B cell (primary cell): ENCODE measurements at regions not wholly inside any gene's neighbourhood (a gene's known extent, or its start where the extent isn't known, plus 50 kb on each side); places are given as distances from the start of the nearest gene placed in this dataset.

Experiments used
- ATAC-seq: fragments of 200-7000 bp; cut with Tn5 transposase; one replicate; pipeline ENCODE4 v1.10.0; 2021; ENCODE audit warnings: low read depth, mild to moderate bottlenecking, moderate number of reproducible peaks, moderate library complexity
- CTCF ChIA-PET: fragments of 350-600 bp; sonication (Branson Sonifier 250); formaldehyde crosslinking; loops from one replicate; lab custom pipeline; 2021; ENCODE audit warnings: antibody characterized with exemption, inconsistent platforms; lab: Charles Lee
- POLR2A ChIA-PET: fragments of 350-600 bp; sonication (Branson Sonifier 250); formaldehyde crosslinking; loops from one replicate; lab custom pipeline; 2021; ENCODE audit warnings: antibody characterized with exemption; lab: Charles Lee
- DNase-seq: peaks from one replicate; pipeline ENCODE4 v3.0.0; 2013
- H2AFZ ChIP-seq: 2 replicates; pipeline ENCODE4 v1.6.1; 2012; ENCODE audit warnings: mild to moderate bottlenecking, low read depth, low read length; ENCODE audit not compliant: insufficient read depth, poor library complexity, severe bottlenecking
- H3K27ac ChIP-seq, 2 donors: 1 replicate in 1 of 2; 2 replicates in 1 of 2; pipeline ENCODE4 v1.5.1; 2012 to 2013; ENCODE audit warnings: low read length in 2 of 2, mild to moderate bottlenecking in 2 of 2, moderate library complexity in 1 of 2
- H3K27me3 ChIP-seq, 4 experiments: fragments of 200-600 bp in 1 of 4; sonication (generic) in 1 of 4; replicated peaks in 1 of 4; 1 replicate in 2 of 4; 2 replicates in 2 of 4; pipeline versions ENCODE4 v1.6.1 to v1.7.0; 2013 to 2016; ENCODE audit warnings: low read length in 3 of 4, mild to moderate bottlenecking in 2 of 4, mixed read lengths in 1 of 4, moderate library complexity in 1 of 4; ENCODE audit not compliant: insufficient read depth in 4 of 4, control insufficient read depth in 3 of 4; ENCODE audit errors: control extremely low read depth in 1 of 4
- H3K36me3 ChIP-seq, 2 experiments: replicated peaks in 1 of 2; 1 replicate in 1 of 2; 2 replicates in 1 of 2; pipeline versions ENCODE4 v1.6.1 to v1.7.1; 2013; ENCODE audit warnings: low read length in 1 of 2; ENCODE audit not compliant: insufficient read depth in 2 of 2, control insufficient read depth in 1 of 2; ENCODE audit errors: control extremely low read depth in 1 of 2, extremely low read depth in 1 of 2
- H3K4me1 ChIP-seq, 2 donors: fragments of 200-600 bp in 1 of 2; sonication (generic) in 1 of 2; 1 replicate in 1 of 2; 2 replicates in 1 of 2; pipeline versions ENCODE4 v1.5.1 to v1.6.1; 2013 to 2017; ENCODE audit warnings: low read length in 2 of 2; ENCODE audit not compliant: control insufficient read depth in 2 of 2, insufficient read depth in 2 of 2
- H3K4me2 ChIP-seq: replicated peaks from 2 replicates; pipeline ENCODE3; 2012; ENCODE audit warnings: mild to moderate bottlenecking, low read depth, low read length; ENCODE audit not compliant: poor library complexity, severe bottlenecking
- H3K4me3 ChIP-seq, 5 experiments: fragments of 200-600 bp in 1 of 5; sonication (generic) in 1 of 5; 1 replicate in 3 of 5; 2 replicates in 2 of 5; pipeline versions ENCODE4 v1.5.1 to v1.7.0; 2011 to 2016; ENCODE audit warnings: low read length in 4 of 5, mild to moderate bottlenecking in 4 of 5, low read depth in 2 of 5, control low read depth in 1 of 5, moderate library complexity in 1 of 5; ENCODE audit not compliant: insufficient read depth in 1 of 5; ENCODE audit errors: control extremely low read depth in 1 of 5, extremely low read depth in 1 of 5
- H3K79me2 ChIP-seq: fragments of 200-600 bp; sonication (generic); one replicate; pipeline ENCODE4 v1.6.0; 2016; ENCODE audit warnings: low read length; ENCODE audit not compliant: control insufficient read depth, insufficient read depth
- H3K9ac ChIP-seq: fragments of 200-600 bp; sonication (generic); 2 replicates; pipeline ENCODE4 v1.6.1; 2017; ENCODE audit warnings: mild to moderate bottlenecking, low read length, moderate library complexity
- H3K9me3 ChIP-seq, 3 donors: one replicate each; pipeline versions ENCODE4 v1.6.1 to v1.7.1; 2013; ENCODE audit warnings: low read length in 2 of 3; ENCODE audit not compliant: control insufficient read depth in 2 of 3, insufficient read depth in 1 of 3; ENCODE audit errors: control extremely low read depth in 1 of 3
- H4K20me1 ChIP-seq: 2 replicates; pipeline ENCODE4 v1.6.0; 2012; ENCODE audit warnings: mild to moderate bottlenecking, low read length; ENCODE audit not compliant: insufficient read depth, control insufficient read depth, poor library complexity, severe bottlenecking
- H3K27ac Mint-ChIP-seq: one replicate; pipeline ENCODE4 v1.8.0; 2021; ENCODE audit warnings: mixed read lengths
- H3K27me3 Mint-ChIP-seq: one replicate; pipeline ENCODE4 v1.8.0; 2021; ENCODE audit warnings: mixed read lengths
- H3K4me1 Mint-ChIP-seq: one replicate; pipeline ENCODE4 v1.8.0; 2021; ENCODE audit warnings: mixed read lengths
- H3K4me3 Mint-ChIP-seq: one replicate; pipeline ENCODE4 v1.8.0; 2021; ENCODE audit warnings: mixed read lengths
- H3K9me3 Mint-ChIP-seq: one replicate; pipeline ENCODE4 v1.8.0; 2022; ENCODE audit warnings: mixed read lengths; ENCODE audit not compliant: insufficient read depth
- EZH2 ChIP-seq: IDR thresholded peaks from 2 replicates; pipeline ENCODE4 v1.6.1; 2012; ENCODE audit warnings: borderline replicate concordance, low read depth, mild to moderate bottlenecking, moderate library complexity, low read length; ENCODE audit not compliant: insufficient read depth, poor library complexity, severe bottlenecking
- WGBS: methylation state at CpG from one replicate; pipeline ENCODE4 v1.1.5; 2013; ENCODE audit warnings: missing lambda C conversion rate; ENCODE audit not compliant: insufficient coverage; 5-methylcytosine and 5-hydroxymethylcytosine counted together
- intact Hi-C: fragments of 100-400 bp; cut with micrococcal nuclease; formaldehyde crosslinking; loops from one replicate; pipeline ENCODE4 v1.10.0; 2022
- TF ChIP-seq, protein P1 (sequence below): fragments of 200-600 bp; IDR thresholded peaks from one replicate; pipeline ENCODE4 v1.8.0; 2022; ENCODE audit warnings: antibody characterized with exemption, mild to moderate bottlenecking

- Histone ChIP-seq H3K9ac (no peak overlapping the region), H3K4me1 (no peaks in the 10 kb centered on the region), H3K36me3 (no peaks in the 10 kb centered on the region), H3K9me3 (peaks cover 0 to 3% (median 0%) of the 10 kb centered on the region in 3 donors), H4K20me1 (no peaks in the 10 kb centered on the region), H3K27me3 (no peaks in the 10 kb centered on the region), H3K4me3 (no peak overlapping the region), H3K79me2 (no peaks in the 10 kb centered on the region), H2AFZ (no peak overlapping the region), H3K27ac (no peak overlapping the region), H3K4me2 (no peak overlapping the region)
- POLR2A ChIA-PET = no interaction called here
- Mint-ChIP-seq H3K4me3 (no peak overlapping the region), H3K27me3 (no peaks in the 10 kb centered on the region), H3K4me1 (no peaks in the 10 kb centered on the region), H3K9me3 (peaks cover 2% of the 10 kb centered on the region), H3K27ac (no peak overlapping the region)
- TF ChIP-seq, protein P1, sequence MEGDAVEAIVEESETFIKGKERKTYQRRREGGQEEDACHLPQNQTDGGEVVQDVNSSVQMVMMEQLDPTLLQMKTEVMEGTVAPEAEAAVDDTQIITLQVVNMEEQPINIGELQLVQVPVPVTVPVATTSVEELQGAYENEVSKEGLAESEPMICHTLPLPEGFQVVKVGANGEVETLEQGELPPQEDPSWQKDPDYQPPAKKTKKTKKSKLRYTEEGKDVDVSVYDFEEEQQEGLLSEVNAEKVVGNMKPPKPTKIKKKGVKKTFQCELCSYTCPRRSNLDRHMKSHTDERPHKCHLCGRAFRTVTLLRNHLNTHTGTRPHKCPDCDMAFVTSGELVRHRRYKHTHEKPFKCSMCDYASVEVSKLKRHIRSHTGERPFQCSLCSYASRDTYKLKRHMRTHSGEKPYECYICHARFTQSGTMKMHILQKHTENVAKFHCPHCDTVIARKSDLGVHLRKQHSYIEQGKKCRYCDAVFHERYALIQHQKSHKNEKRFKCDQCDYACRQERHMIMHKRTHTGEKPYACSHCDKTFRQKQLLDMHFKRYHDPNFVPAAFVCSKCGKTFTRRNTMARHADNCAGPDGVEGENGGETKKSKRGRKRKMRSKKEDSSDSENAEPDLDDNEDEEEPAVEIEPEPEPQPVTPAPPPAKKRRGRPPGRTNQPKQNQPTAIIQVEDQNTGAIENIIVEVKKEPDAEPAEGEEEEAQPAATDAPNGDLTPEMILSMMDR = no peak
- TF ChIP-seq EZH2 = no peak
- DNase-seq = no peak
- CTCF ChIA-PET = no interaction called here
- intact Hi-C loops = no loop called here
- ATAC-seq = no peak
Measured at GRCh38 chr3:190213727-190214126, 93.0 kb upstream of the P3H2 start.

DNA sequence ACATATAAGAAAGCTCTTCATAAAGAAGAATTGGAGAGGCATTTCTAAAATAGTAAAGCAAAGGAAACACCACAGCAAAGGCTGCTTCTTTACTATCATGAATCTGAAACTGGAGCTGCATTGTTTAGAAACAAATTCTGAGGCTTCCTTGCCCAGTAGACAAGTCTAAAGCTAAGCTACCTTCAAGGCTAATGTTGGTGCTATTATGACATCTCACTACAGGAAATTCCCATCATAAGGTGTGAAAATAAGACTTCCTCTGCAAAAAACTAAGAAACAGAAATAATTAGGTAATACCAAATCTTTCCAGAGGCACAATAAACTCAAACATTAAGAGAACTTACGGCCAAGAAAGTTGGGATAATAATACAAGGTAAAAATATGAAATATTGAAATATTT, 89.9 kb upstream of the P3H2 start:
- ATAC-seq (no peak), DNase-seq (no peak)
- Histone ChIP-seq H3K79me2 (no peaks in the 10 kb centered on the region), H3K4me2 (no peak overlapping the region), H2AFZ (no peak overlapping the region), H3K4me3 (no peak overlapping the region), H3K36me3 (no peaks in the 10 kb centered on the region), H4K20me1 (no peaks in the 10 kb centered on the region), H3K4me1 (no peaks in the 10 kb centered on the region), H3K9me3 (peaks cover 0 to 3% (median 0%) of the 10 kb centered on the region in 3 donors), H3K27ac (no peak overlapping the region), H3K9ac (no peak overlapping the region), H3K27me3 (no peaks in the 10 kb centered on the region)
- Mint-ChIP-seq H3K9me3 (peaks cover 2% of the 10 kb centered on the region), H3K4me1 (no peaks in the 10 kb centered on the region), H3K27me3 (no peaks in the 10 kb centered on the region), H3K27ac (no peak overlapping the region), H3K4me3 (no peak overlapping the region)
- ChIA-PET POLR2A (no interaction called here), CTCF (no interaction called here)
- TF ChIP-seq EZH2 = no peak
- TF ChIP-seq, protein P1 = no peak
- WGBS = no CpG with 5 or more reads among the region's 1 CpG
- intact Hi-C loops = no loop called here
